ENCODE measurements at regions not wholly inside any gene's neighbourhood (a gene's known extent, or its start where the extent isn't known, plus 50 kb on each side); places are given as distances from the start of the nearest gene placed in this dataset.

- in situ Hi-C loops (cut with MboI): no loop called here
- no peaks in the 10 kb centered on the region for H3K9me2 ChIP-seq (ENCODE audit: insufficient read depth)
- no peaks in the 10 kb centered on the region for H3K27me3 ChIP-seq (replicated peaks; ENCODE audit: insufficient read depth)
- no peak overlapping the region for H3K9ac ChIP-seq
- H3K36me3 ChIP-seq (ENCODE audit: low read depth): no peaks in the 10 kb centered on the region
- no peak overlapping the region for H3K4me3 ChIP-seq
- no peaks in the 10 kb centered on the region for H3K79me2 ChIP-seq (ENCODE audit: insufficient read depth)
- no peaks in the 10 kb centered on the region for H3K4me1 ChIP-seq (ENCODE audit: insufficient read depth)
- WGBS, 2 experiments (ENCODE audit: low coverage in 1 of 2, low lambda C conversion rate in 2 of 2, missing lambda C conversion rate in 2 of 2): 52 to 64% methylated on average over 2 of the region's 2 CpGs
- no peak for TF ChIP-seq EZH2 (IDR thresholded peaks at IDR 0.05; ENCODE audit: insufficient read depth, poor library complexity, severe bottlenecking)
- no peak for TF ChIP-seq EZH2phosphoT487 (IDR thresholded peaks at IDR 0.05; ENCODE audit: insufficient read depth, low read depth)
- no peaks in the 10 kb centered on the region for H3K9me3 ChIP-seq (ENCODE audit: low read depth)
- H3K27ac ChIP-seq: no peak overlapping the region
- H3F3A ChIP-seq (ENCODE audit: insufficient read depth): no peaks in the 10 kb centered on the region
- no peak overlapping the region for H3K4me2 ChIP-seq (ENCODE audit: unreplicated experiment)
- H4K20me1 ChIP-seq (ENCODE audit: insufficient read depth): no peaks in the 10 kb centered on the region
- DNase-seq: no peak
- H2AFZ ChIP-seq: no peak overlapping the region
These were observed 85.7 kb upstream of the SOX4 start for GRCh38 chr6:21507811-21508210.

GRCh38 chr6:21508753-21509152, 84.8 kb upstream of the SOX4 start:
- no peak overlapping the region for H2AFZ ChIP-seq
- no peak overlapping the region for H3K27ac ChIP-seq
- H3K4me3 ChIP-seq: no peak overlapping the region
- 58 to 59% methylated on average over 4 of the region's 4 CpGs for WGBS, 2 experiments (ENCODE audit: low coverage in 1 of 2, low lambda C conversion rate in 2 of 2, missing lambda C conversion rate in 2 of 2)
- no peak for DNase-seq
- H3K79me2 ChIP-seq (ENCODE audit: insufficient read depth): no peaks in the 10 kb centered on the region
- H3K9ac ChIP-seq: no peak overlapping the region
- in situ Hi-C loops (cut with MboI): no loop called here
- H3F3A ChIP-seq (ENCODE audit: insufficient read depth): no peaks in the 10 kb centered on the region
- no peaks in the 10 kb centered on the region for H3K4me1 ChIP-seq (ENCODE audit: insufficient read depth)
- H3K4me2 ChIP-seq (ENCODE audit: unreplicated experiment): no peak overlapping the region
- H3K27me3 ChIP-seq (replicated peaks; ENCODE audit: insufficient read depth): no peaks in the 10 kb centered on the region
- no peaks in the 10 kb centered on the region for H3K9me3 ChIP-seq (ENCODE audit: low read depth)
- H4K20me1 ChIP-seq (ENCODE audit: insufficient read depth): no peaks in the 10 kb centered on the region
- H3K9me2 ChIP-seq (ENCODE audit: insufficient read depth): no peaks in the 10 kb centered on the region
- TF ChIP-seq EZH2phosphoT487 (IDR thresholded peaks at IDR 0.05; ENCODE audit: insufficient read depth, low read depth) (no peak), EZH2 (IDR thresholded peaks at IDR 0.05; ENCODE audit: insufficient read depth, poor library complexity, severe bottlenecking) (no peak)
- no peaks in the 10 kb centered on the region for H3K36me3 ChIP-seq (ENCODE audit: low read depth)

GRCh38 chr6:21511891-21512550, 81.5 kb upstream of the SOX4 start:
- no peak overlapping the region for H3K4me3 ChIP-seq
- no peaks in the 10 kb centered on the region for H3F3A ChIP-seq (ENCODE audit: insufficient read depth)
- no peaks in the 10 kb centered on the region for H3K9me2 ChIP-seq (ENCODE audit: insufficient read depth)
- no peak overlapping the region for H3K9ac ChIP-seq
- no peaks in the 10 kb centered on the region for H3K9me3 ChIP-seq (ENCODE audit: low read depth)
- no peaks in the 10 kb centered on the region for H3K36me3 ChIP-seq (ENCODE audit: low read depth)
- in situ Hi-C loops (cut with MboI): no loop called here
- H4K20me1 ChIP-seq (ENCODE audit: insufficient read depth): no peaks in the 10 kb centered on the region
- H3K79me2 ChIP-seq (ENCODE audit: insufficient read depth): no peaks in the 10 kb centered on the region
- no peak overlapping the region for H3K27ac ChIP-seq
- 59 to 64% methylated on average over 6 of the region's 6 CpGs for WGBS, 2 experiments (ENCODE audit: low coverage in 1 of 2, low lambda C conversion rate in 2 of 2, missing lambda C conversion rate in 2 of 2)
- no peaks in the 10 kb centered on the region for H3K27me3 ChIP-seq (replicated peaks; ENCODE audit: insufficient read depth)
- H2AFZ ChIP-seq: no peak overlapping the region
- no peak overlapping the region for H3K4me2 ChIP-seq (ENCODE audit: unreplicated experiment)
- no peak for DNase-seq
- no peaks in the 10 kb centered on the region for H3K4me1 ChIP-seq (ENCODE audit: insufficient read depth)
- TF ChIP-seq EZH2phosphoT487 (IDR thresholded peaks at IDR 0.05; ENCODE audit: insufficient read depth, low read depth) (no peak), EZH2 (IDR thresholded peaks at IDR 0.05; ENCODE audit: insufficient read depth, poor library complexity, severe bottlenecking) (no peak)

GRCh38 chr6:21514288-21514687, 79.3 kb upstream of the SOX4 start:
- Histone ChIP-seq H3K27ac (no peak overlapping the region), H3F3A (ENCODE audit: insufficient read depth) (no peaks in the 10 kb centered on the region), H2AFZ (no peak overlapping the region), H3K4me3 (no peak overlapping the region), H3K36me3 (ENCODE audit: low read depth) (no peaks in the 10 kb centered on the region), H3K4me1 (ENCODE audit: insufficient read depth) (no peaks in the 10 kb centered on the region), H3K4me2 (ENCODE audit: unreplicated experiment) (no peak overlapping the region), H3K9me3 (ENCODE audit: low read depth) (no peaks in the 10 kb centered on the region), H3K79me2 (ENCODE audit: insufficient read depth) (no peaks in the 10 kb centered on the region), H3K9me2 (ENCODE audit: insufficient read depth) (no peaks in the 10 kb centered on the region), H3K9ac (no peak overlapping the region), H3K27me3 (replicated peaks; ENCODE audit: insufficient read depth) (no peaks in the 10 kb centered on the region), H4K20me1 (ENCODE audit: insufficient read depth) (no peaks in the 10 kb centered on the region)
- TF ChIP-seq EZH2phosphoT487 (IDR thresholded peaks at IDR 0.05; ENCODE audit: insufficient read depth, low read depth) (no peak), EZH2 (IDR thresholded peaks at IDR 0.05; ENCODE audit: insufficient read depth, poor library complexity, severe bottlenecking) (no peak)
- DNase-seq: no peak
- in situ Hi-C loops (cut with MboI): no loop called here
- 53 to 58% methylated on average over 4 of the region's 4 CpGs for WGBS, 2 experiments (ENCODE audit: low coverage in 1 of 2, low lambda C conversion rate in 2 of 2, missing lambda C conversion rate in 2 of 2)

GRCh38 chr6:21518317-21518716, 75.2 kb upstream of the SOX4 start:
- DNase-seq: no peak
- no peaks in the 10 kb centered on the region for H3K4me1 ChIP-seq (ENCODE audit: insufficient read depth)
- no peaks in the 10 kb centered on the region for H3F3A ChIP-seq (ENCODE audit: insufficient read depth)
- no peak overlapping the region for H3K27ac ChIP-seq
- no peaks in the 10 kb centered on the region for H3K27me3 ChIP-seq (replicated peaks; ENCODE audit: insufficient read depth)
- no peaks in the 10 kb centered on the region for H3K9me3 ChIP-seq (ENCODE audit: low read depth)
- no peaks in the 10 kb centered on the region for H4K20me1 ChIP-seq (ENCODE audit: insufficient read depth)
- H3K9me2 ChIP-seq (ENCODE audit: insufficient read depth): no peaks in the 10 kb centered on the region
- no peak overlapping the region for H3K4me3 ChIP-seq
- H3K79me2 ChIP-seq (ENCODE audit: insufficient read depth): no peaks in the 10 kb centered on the region
- H3K9ac ChIP-seq: no peak overlapping the region
- no peak overlapping the region for H3K4me2 ChIP-seq (ENCODE audit: unreplicated experiment)
- H2AFZ ChIP-seq: no peak overlapping the region
- in situ Hi-C loops (cut with MboI): no loop called here
- TF ChIP-seq EZH2 (IDR thresholded peaks at IDR 0.05; ENCODE audit: insufficient read depth, poor library complexity, severe bottlenecking) (no peak), EZH2phosphoT487 (IDR thresholded peaks at IDR 0.05; ENCODE audit: insufficient read depth, low read depth) (no peak)
- WGBS, 2 experiments (ENCODE audit: low coverage in 1 of 2, low lambda C conversion rate in 2 of 2, missing lambda C conversion rate in 2 of 2): 64 to 67% methylated on average over 4 of the region's 4 CpGs
- no peaks in the 10 kb centered on the region for H3K36me3 ChIP-seq (ENCODE audit: low read depth)

Measured in GM23248 (cell line).